Stimulated activated CD4-positive, alpha-beta T cell treated with anti-CD3 and anti-CD28 coated beads, Interleukin-1b, Interleukin-23, amount 100 ng/mL, for 4 hours (primary cell): ENCODE measurements at regions not wholly inside any gene's neighbourhood (a gene's known extent, or its start where the extent isn't known, plus 50 kb on each side); places are given as distances from the start of the nearest gene placed in this dataset.
"Not testable (repeated sequence)": the region's sequence is repeated elsewhere in the genome, so short reads cannot be mapped to it uniquely, and the experiment has no call there.

Experiments
- DNase-seq, 2 donors: peaks; one replicate each; pipeline ENCODE4 v3.0.0-alpha.2; 2020; ENCODE audit warnings: low read depth in 2 of 2

GRCh38 chr7:51376420-51377092, 59.9 kb upstream of the COBL start:
- DNase-seq, result no peak

- no peak for DNase-seq
These were observed 58.3 kb upstream of the COBL start for GRCh38 chr7:51374936-51375335.

GRCh38 chr7:51373607-51374006, 57.0 kb upstream of the COBL start:
- DNase-seq, result not testable (repeated sequence)

- DNase-seq, result no peak
These were observed 53.1 kb upstream of the COBL start for GRCh38 chr7:51369746-51370145.

GRCh38 chr7:51369228-51369627, 52.6 kb upstream of the COBL start:
- not testable (repeated sequence) for DNase-seq

GRCh38 chr7:51368334-51368733, 51.7 kb upstream of the COBL start:
- no peak for DNase-seq

- no peak for DNase-seq
These were observed 51.0 kb upstream of the COBL start for GRCh38 chr7:51367614-51367968.

GRCh38 chr7:51366930-51367613, 50.5 kb upstream of the COBL start:
- DNase-seq, result no peak
